Retinal pigment epithelial cell (primary cell): ENCODE measurements at regions not wholly inside any gene's neighbourhood (a gene's known extent, or its start where the extent isn't known, plus 50 kb on each side); places are given as distances from the start of the nearest gene placed in this dataset.
"Not testable (repeated sequence)": the region's sequence is repeated elsewhere in the genome, so short reads cannot be mapped to it uniquely, and the experiment has no call there.

Experiments used
- DNase-seq: peaks from one replicate; pipeline ENCODE4 v3.0.0-alpha.2; 2010; ENCODE audit warnings: low read depth
- H3K4me3 ChIP-seq: 2 replicates; pipeline ENCODE4 v1.5.1; 2011; ENCODE audit warnings: mild to moderate bottlenecking, low read length, control low read depth, moderate library complexity
- TF ChIP-seq, protein P1 (sequence below): conservative IDR thresholded peaks from 2 replicates; pipeline ENCODE4 v1.5.1; 2011; ENCODE audit warnings: low read depth, low read length, control low read depth, inconsistent platforms

- DNase-seq, result no peak
- no peak overlapping the region for H3K4me3 ChIP-seq
- TF ChIP-seq, protein P1, sequence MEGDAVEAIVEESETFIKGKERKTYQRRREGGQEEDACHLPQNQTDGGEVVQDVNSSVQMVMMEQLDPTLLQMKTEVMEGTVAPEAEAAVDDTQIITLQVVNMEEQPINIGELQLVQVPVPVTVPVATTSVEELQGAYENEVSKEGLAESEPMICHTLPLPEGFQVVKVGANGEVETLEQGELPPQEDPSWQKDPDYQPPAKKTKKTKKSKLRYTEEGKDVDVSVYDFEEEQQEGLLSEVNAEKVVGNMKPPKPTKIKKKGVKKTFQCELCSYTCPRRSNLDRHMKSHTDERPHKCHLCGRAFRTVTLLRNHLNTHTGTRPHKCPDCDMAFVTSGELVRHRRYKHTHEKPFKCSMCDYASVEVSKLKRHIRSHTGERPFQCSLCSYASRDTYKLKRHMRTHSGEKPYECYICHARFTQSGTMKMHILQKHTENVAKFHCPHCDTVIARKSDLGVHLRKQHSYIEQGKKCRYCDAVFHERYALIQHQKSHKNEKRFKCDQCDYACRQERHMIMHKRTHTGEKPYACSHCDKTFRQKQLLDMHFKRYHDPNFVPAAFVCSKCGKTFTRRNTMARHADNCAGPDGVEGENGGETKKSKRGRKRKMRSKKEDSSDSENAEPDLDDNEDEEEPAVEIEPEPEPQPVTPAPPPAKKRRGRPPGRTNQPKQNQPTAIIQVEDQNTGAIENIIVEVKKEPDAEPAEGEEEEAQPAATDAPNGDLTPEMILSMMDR, result no peak
Measured at GRCh38 chr13:33671560-33671959, 146.4 kb upstream of the RFC3 start.

GRCh38 chr13:33672022-33672421 is 145.9 kb upstream of the RFC3 start:
- DNase-seq, H3K4me3 ChIP-seq: not testable (repeated sequence)

DNA sequence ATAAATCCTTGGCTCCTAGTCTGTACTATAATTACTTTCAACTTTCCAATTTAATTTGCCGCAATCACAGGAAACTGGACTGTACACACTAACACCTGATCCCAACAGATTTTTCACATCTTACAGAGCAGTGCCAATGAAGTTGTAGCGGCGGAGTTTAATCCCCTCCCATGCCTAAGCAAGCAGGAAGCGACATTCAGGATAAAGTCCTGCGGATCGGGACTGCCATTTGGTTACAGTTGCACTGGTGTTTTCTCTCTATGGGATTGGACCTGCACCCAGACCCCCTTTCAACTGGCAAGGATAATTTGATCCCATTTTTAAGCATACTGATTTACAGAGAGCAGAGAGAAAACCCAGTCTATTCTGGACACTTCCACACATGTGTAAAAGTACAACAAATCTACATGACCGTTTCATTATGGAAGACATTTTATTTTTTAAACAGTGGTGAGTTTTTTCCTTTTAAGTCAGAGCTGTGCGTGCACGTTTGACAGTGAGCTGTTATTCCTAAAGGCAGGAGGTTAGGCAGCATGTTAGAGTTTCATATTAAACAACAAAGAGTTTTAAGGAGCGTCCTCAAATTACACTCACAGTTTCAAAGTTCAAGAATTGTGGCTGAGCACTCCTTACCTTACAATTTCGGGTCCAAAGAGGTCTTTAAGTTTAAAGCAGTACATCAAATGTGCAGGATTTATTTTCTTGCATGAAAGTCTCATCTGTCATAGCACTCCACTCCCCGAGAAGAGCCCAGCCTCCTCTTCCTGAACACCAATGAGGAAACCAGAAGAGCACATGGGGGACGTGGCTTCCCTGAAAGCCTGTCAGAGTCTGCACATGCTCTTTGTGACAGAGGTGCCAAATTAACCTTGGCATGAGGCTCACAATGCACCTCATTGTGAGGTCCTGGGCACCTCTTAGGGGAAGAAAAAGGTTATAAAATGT is 141.6 kb upstream of the RFC3 start:
- DNase-seq, result peak; percentile 60
- peak overlapping the region; percentile 55 for H3K4me3 ChIP-seq
- TF ChIP-seq, protein P1, result no peak

DNA sequence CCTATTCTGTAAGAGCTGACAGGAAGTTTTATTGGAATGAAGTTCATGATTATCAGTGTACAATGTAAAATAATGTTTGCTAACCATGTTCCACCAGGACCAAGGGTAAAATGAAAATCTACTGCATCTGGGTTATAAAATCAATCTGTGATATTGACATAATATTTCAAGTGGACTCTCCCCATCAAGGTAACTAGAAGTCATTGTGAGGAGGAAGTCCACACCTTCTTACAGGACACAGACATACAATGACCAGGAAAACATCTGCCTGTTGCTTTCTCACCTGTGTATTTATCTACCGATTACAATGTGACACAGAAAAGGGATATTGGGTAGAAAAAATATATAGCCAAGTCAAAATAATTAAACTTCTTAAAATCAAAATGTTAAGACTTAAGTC is 140.7 kb upstream of the RFC3 start:
- no peak overlapping the region for H3K4me3 ChIP-seq
- TF ChIP-seq, protein P1, result no peak
- no peak for DNase-seq

DNA sequence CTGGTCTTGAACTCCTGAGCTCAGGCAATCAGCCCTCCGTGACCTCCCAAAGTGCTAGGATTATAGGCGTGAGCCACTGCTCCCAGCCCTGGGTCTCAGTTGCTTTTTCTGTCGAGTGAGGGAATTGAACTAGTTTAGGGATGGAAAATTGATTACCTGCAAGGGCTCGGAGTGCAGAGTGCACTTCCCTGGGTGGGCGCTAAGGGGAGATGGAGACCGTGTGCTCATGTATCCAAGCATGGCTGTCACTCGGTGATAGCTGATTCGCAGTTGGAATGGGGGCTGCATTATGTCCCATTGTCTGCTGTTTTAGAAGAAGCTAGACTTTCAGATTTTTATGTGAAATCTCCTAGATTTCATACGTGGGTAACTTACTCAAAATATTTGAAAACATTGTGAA is 139.9 kb upstream of the RFC3 start:
- DNase-seq, result no peak
- TF ChIP-seq, protein P1, result no peak
- no peak overlapping the region for H3K4me3 ChIP-seq

- DNase-seq, result peak; percentile 35
- TF ChIP-seq, protein P1, result no peak
- H3K4me3 ChIP-seq, result no peak overlapping the region
Measured at GRCh38 chr13:33678906-33679657, 138.9 kb upstream of the RFC3 start.

DNA sequence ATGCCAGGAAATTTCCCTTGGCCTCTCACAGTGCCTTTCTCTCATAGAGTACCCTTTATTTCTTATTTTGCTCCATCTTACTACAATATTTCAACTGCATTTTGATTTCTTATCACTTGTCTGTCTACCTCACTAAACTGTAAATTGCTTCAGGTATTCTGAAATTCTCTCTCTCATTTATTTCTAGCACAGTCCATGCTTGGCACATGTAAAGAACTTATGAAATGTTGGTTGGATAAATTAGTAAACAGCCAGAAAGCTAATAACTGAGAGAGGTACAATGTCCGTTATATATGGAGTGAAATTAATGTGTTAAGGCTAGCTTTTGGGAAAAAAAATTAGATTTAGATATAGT is 138.3 kb upstream of the RFC3 start:
- DNase-seq, result no peak
- H3K4me3 ChIP-seq, result no peak overlapping the region
- TF ChIP-seq, protein P1, result no peak
